ENCODE measurements at regions not wholly inside any gene's neighbourhood (a gene's known extent, or its start where the extent isn't known, plus 50 kb on each side); places are given as distances from the start of the nearest gene placed in this dataset.

GRCh38 chr5:33375900-33376299 lies 64.9 kb upstream of the TARS1 start:
- WGBS, 2 donors, result 87 to 92% methylated on average over 2 of the region's 2 CpGs

GRCh38 chr5:33379757-33380156 lies 61.0 kb upstream of the TARS1 start:
- peak in 2 of 3 experiments; percentile 27 to 54 for TF ChIP-seq CTCF (IDR thresholded peaks at IDR 0.05)
- no peak for TF ChIP-seq POLR2A (IDR thresholded peaks at IDR 0.05)
- WGBS, 2 donors, result 38 to 55% methylated on average over 10 of the region's 10 CpGs
- peak overlapping the region in 1 of 2 donors; percentile 5 for H3K4me3 ChIP-seq
- H3K4me1 ChIP-seq, result no peaks in the 10 kb centered on the region
- intact Hi-C loops (cut with DNase I; ENCODE audit: low total_unique reads), result no loop called here
- H3K36me3 ChIP-seq (ENCODE audit: low read depth, missing control alignments), result no peaks in the 10 kb centered on the region
- H3K27ac ChIP-seq, result no peak overlapping the region
- no peaks in the 10 kb centered on the region for H3K9me3 ChIP-seq
- DNase-seq, result peak; percentile 20
- no peaks in the 10 kb centered on the region for H3K27me3 ChIP-seq

More at GRCh38 chr5:33375900-33376299, 64.9 kb upstream of the TARS1 start:
- Histone ChIP-seq H3K36me3 (ENCODE audit: low read depth, missing control alignments) (no peaks in the 10 kb centered on the region), H3K4me3 (no peak overlapping the region), H3K9me3 (no peaks in the 10 kb centered on the region), H3K27me3 (no peaks in the 10 kb centered on the region), H3K27ac (no peak overlapping the region), H3K4me1 (no peaks in the 10 kb centered on the region)
- DNase-seq, result no peak
- intact Hi-C loops (cut with DNase I; ENCODE audit: low total_unique reads), result no loop called here
- TF ChIP-seq CTCF (IDR thresholded peaks at IDR 0.05), result no peak
- TF ChIP-seq POLR2A (IDR thresholded peaks at IDR 0.05), result no peak

- H3K27ac ChIP-seq, result no peak overlapping the region
- WGBS, 2 donors, result 85 to 88% methylated on average over 1 of the region's 1 CpG
- H3K27me3 ChIP-seq, result no peaks in the 10 kb centered on the region
- no peaks in the 10 kb centered on the region for H3K9me3 ChIP-seq
- H3K36me3 ChIP-seq (ENCODE audit: low read depth, missing control alignments), result no peaks in the 10 kb centered on the region
- H3K4me1 ChIP-seq, result no peaks in the 10 kb centered on the region
- intact Hi-C loops (cut with DNase I; ENCODE audit: low total_unique reads), result no loop called here
- no peak for DNase-seq
- no peak overlapping the region for H3K4me3 ChIP-seq
- TF ChIP-seq POLR2A (IDR thresholded peaks at IDR 0.05), result no peak
- TF ChIP-seq CTCF (IDR thresholded peaks at IDR 0.05), result no peak
Observed at GRCh38 chr5:33381243-33381642, 59.5 kb upstream of the TARS1 start.

Small RNA genes lying in the stretch of these regions (small RNA-seq; reads per million reads assigned to genes)
- gene AC010343.2 (0 reads per million in 2 donors), gene AC025459.1 (0 reads per million in 2 donors)
